DOHH2 (cell line): ENCODE measurements at regions not wholly inside any gene's neighbourhood (a gene's known extent, or its start where the extent isn't known, plus 50 kb on each side); places are given as distances from the start of the nearest gene placed in this dataset.

Experiments
- H3F3A ChIP-seq: fragments of 200-600 bp; sonication (generic), shearing (Covaris generic); 2 replicates; pipeline ENCODE4 v1.6.0; 2016; ENCODE audit warnings: antibody characterized with exemption, mild to moderate bottlenecking; ENCODE audit not compliant: control insufficient read depth, insufficient read depth
- H3K27ac ChIP-seq: fragments of 200-600 bp; sonication (generic); 2 replicates; pipeline ENCODE4 v1.5.1; 2014; ENCODE audit warnings: low read depth, mild to moderate bottlenecking, low read length, moderate library complexity
- H3K27me3 ChIP-seq: fragments of 200-600 bp; sonication (generic); 2 replicates; pipeline ENCODE4 v1.6.1; 2014; ENCODE audit warnings: mild to moderate bottlenecking, low read length, mixed read lengths; ENCODE audit not compliant: control insufficient read depth
- H3K36me3 ChIP-seq: fragments of 200-600 bp; sonication (generic); 2 replicates; pipeline ENCODE4 v1.6.1; 2014; ENCODE audit warnings: mild to moderate bottlenecking, low read length, moderate library complexity, mixed read lengths; ENCODE audit not compliant: control insufficient read depth
- H3K4me1 ChIP-seq: fragments of 200-600 bp; sonication (generic); 2 replicates; pipeline ENCODE4 v1.6.1; 2014; ENCODE audit warnings: mild to moderate bottlenecking, low read length, mixed read lengths; ENCODE audit not compliant: control insufficient read depth
- H3K4me2 ChIP-seq: fragments of 200-600 bp; sonication (generic); 2 replicates; pipeline ENCODE4 v1.6.0; 2014; ENCODE audit warnings: mild to moderate bottlenecking, low read length, moderate library complexity
- H3K4me3 ChIP-seq: fragments of 200-600 bp; sonication (generic); 2 replicates; pipeline ENCODE4 v1.5.1; 2014; ENCODE audit warnings: mild to moderate bottlenecking, low read length, mixed read lengths
- H3K79me2 ChIP-seq: fragments of 200-600 bp; sonication (generic); 2 replicates; pipeline ENCODE4 v1.6.1; 2014; ENCODE audit warnings: mild to moderate bottlenecking, low read length, mixed read lengths; ENCODE audit not compliant: control insufficient read depth
- H3K9me2 ChIP-seq: fragments of 200-600 bp; sonication (generic); replicated peaks from 2 replicates; pipeline ENCODE4 v1.6.1; 2014; ENCODE audit warnings: mild to moderate bottlenecking, low read length, mixed read lengths; ENCODE audit not compliant: control insufficient read depth
- H3K9me3 ChIP-seq: fragments of 200-600 bp; sonication (generic); 2 replicates; pipeline ENCODE4 v1.6.1; 2014; ENCODE audit warnings: antibody characterized with exemption, low read length, mixed read lengths; ENCODE audit not compliant: control insufficient read depth, insufficient read depth
- H4K20me1 ChIP-seq: fragments of 200-600 bp; sonication (generic); 2 replicates; pipeline ENCODE4 v1.6.0; 2014; ENCODE audit warnings: low read depth, mild to moderate bottlenecking, antibody characterized with exemption, low read length, moderate library complexity; ENCODE audit not compliant: control insufficient read depth, insufficient read depth
- CTCF ChIP-seq: fragments of 200-600 bp; sonication (generic); IDR thresholded peaks from one replicate; pipeline ENCODE4 v1.5.1; 2014; ENCODE audit warnings: antibody characterized with exemption, mild to moderate bottlenecking, low read depth, low read length; ENCODE audit not compliant: poor library complexity, severe bottlenecking
- EZH2phosphoT487 ChIP-seq: fragments of 200-600 bp; sonication (generic); IDR thresholded peaks from 2 replicates; pipeline ENCODE4 v1.6.1; 2017; ENCODE audit warnings: borderline replicate concordance, mild to moderate bottlenecking, antibody characterized with exemption, low read length, moderate library complexity, mixed read lengths

GRCh38 chr13:47332149-47332548 lies 435.3 kb upstream of the HTR2A start:
- Histone ChIP-seq H3K9me2 (no peaks in the 10 kb centered on the region), H3K9me3 (no peaks in the 10 kb centered on the region), H4K20me1 (no peaks in the 10 kb centered on the region), H3K36me3 (no peaks in the 10 kb centered on the region), H3K4me3 (no peak overlapping the region), H3F3A (no peaks in the 10 kb centered on the region), H3K27ac (no peak overlapping the region), H3K79me2 (no peaks in the 10 kb centered on the region), H3K4me2 (no peak overlapping the region), H3K4me1 (no peaks in the 10 kb centered on the region), H3K27me3 (no peaks in the 10 kb centered on the region)
- TF ChIP-seq CTCF (no peak), EZH2phosphoT487 (no peak)

- Histone ChIP-seq H3K4me2 (no peak overlapping the region), H3K9me3 (no peaks in the 10 kb centered on the region), H3K79me2 (no peaks in the 10 kb centered on the region), H3K27ac (no peak overlapping the region), H3F3A (no peaks in the 10 kb centered on the region), H3K4me3 (no peak overlapping the region), H3K36me3 (no peaks in the 10 kb centered on the region), H3K4me1 (no peaks in the 10 kb centered on the region), H3K9me2 (no peaks in the 10 kb centered on the region), H4K20me1 (no peaks in the 10 kb centered on the region), H3K27me3 (no peaks in the 10 kb centered on the region)
- no peak for TF ChIP-seq CTCF
- no peak for TF ChIP-seq EZH2phosphoT487
Observed at GRCh38 chr13:47330031-47330430, 433.2 kb upstream of the HTR2A start.

- no peaks in the 10 kb centered on the region for H3K79me2 ChIP-seq
- no peaks in the 10 kb centered on the region for H3K9me3 ChIP-seq
Observed at GRCh38 chr13:47327861-47328260, 431.0 kb upstream of the HTR2A start.

More at GRCh38 chr13:47327861-47328260, 431.0 kb upstream of the HTR2A start:
- H4K20me1 ChIP-seq, result no peaks in the 10 kb centered on the region
- no peaks in the 10 kb centered on the region for H3K27me3 ChIP-seq
- no peaks in the 10 kb centered on the region for H3K4me1 ChIP-seq
- H3K9me2 ChIP-seq, result no peaks in the 10 kb centered on the region
- H3K4me2 ChIP-seq, result no peak overlapping the region
- no peak overlapping the region for H3K27ac ChIP-seq
- no peak overlapping the region for H3K4me3 ChIP-seq
- no peaks in the 10 kb centered on the region for H3F3A ChIP-seq
- no peak for TF ChIP-seq EZH2phosphoT487
- TF ChIP-seq CTCF, result no peak
- H3K36me3 ChIP-seq, result no peaks in the 10 kb centered on the region
